HepG2 (cell line): ENCODE measurements at regions not wholly inside any gene's neighbourhood (a gene's known extent, or its start where the extent isn't known, plus 50 kb on each side); places are given as distances from the start of the nearest gene placed in this dataset.

Experiments
- CBX5 ChIP-seq: sonication (generic); formaldehyde crosslinking; IDR thresholded peaks from 2 replicates; pipeline ENCODE4 v1.4.0; 2020; ENCODE audit warnings: missing genetic modification reagents, borderline replicate concordance
- DMTF1 ChIP-seq: sonication (generic); formaldehyde crosslinking; IDR thresholded peaks from 2 replicates; pipeline ENCODE4 v1.4.0; 2020; ENCODE audit warnings: mild to moderate bottlenecking, missing genetic modification reagents
- EHMT2 ChIP-seq: fragments of 200-600 bp; sonication (generic); IDR thresholded peaks from 2 replicates; pipeline ENCODE4 v1.7.0; 2017; ENCODE audit warnings: antibody characterized with exemption, low read depth, low read length, borderline replicate concordance
- ETV5 ChIP-seq: IDR thresholded peaks from 2 replicates; pipeline ENCODE4 v1.6.1; 2018; ENCODE audit warnings: missing biosample characterization, missing genetic modification reagents, inconsistent platforms, borderline replicate concordance
- FOXK1 ChIP-seq: sonication (generic); formaldehyde crosslinking; IDR thresholded peaks from 2 replicates; pipeline ENCODE4 v1.4.0; 2020; ENCODE audit warnings: low read depth, missing genetic modification reagents, borderline replicate concordance
- FOXO1 ChIP-seq: sonication (generic); formaldehyde crosslinking; IDR thresholded peaks from 2 replicates; pipeline ENCODE4 v1.4.0; 2020; ENCODE audit warnings: missing genetic modification reagents
- GRHL1 ChIP-seq: sonication (generic); formaldehyde crosslinking; conservative IDR thresholded peaks from 2 replicates; pipeline ENCODE4 v1.8.0; 2022; ENCODE audit warnings: missing genetic modification reagents
- HMGXB3 ChIP-seq: sonication (generic); formaldehyde crosslinking; IDR thresholded peaks from 2 replicates; pipeline ENCODE4 v1.4.0; 2020; ENCODE audit warnings: missing genetic modification reagents, borderline replicate concordance
- HOMEZ ChIP-seq: IDR thresholded peaks from 2 replicates; pipeline ENCODE4 v1.6.1; 2016; ENCODE audit warnings: low read depth
- JUN ChIP-seq: sonication (generic); formaldehyde crosslinking; IDR thresholded peaks from 2 replicates; pipeline ENCODE4 v1.4.0; 2020; ENCODE audit warnings: mild to moderate bottlenecking, missing genetic modification reagents
- MAX ChIP-seq: IDR thresholded peaks from 2 replicates; pipeline ENCODE4 v1.6.1; 2012; ENCODE audit warnings: inconsistent platforms
- NONO ChIP-seq, 2 experiments: fragments of 450-650 bp in 1 of 2; sonication (generic) in 1 of 2; formaldehyde crosslinking in 1 of 2; IDR thresholded peaks in 1 of 2; conservative IDR thresholded peaks in 1 of 2; 2 replicates each; pipeline versions ENCODE4 v1.6.1 to v1.8.0; 2017 to 2022; ENCODE audit warnings: mild to moderate bottlenecking in 1 of 2, missing genetic modification reagents in 1 of 2, moderate library complexity in 1 of 2
- PRPF4 ChIP-seq: fragments of 200-400 bp; formaldehyde crosslinking; IDR thresholded peaks from 2 replicates; pipeline ENCODE4 v1.6.1; 2016; ENCODE audit warnings: low read length, low read depth; ENCODE audit not compliant: poor library complexity, severe bottlenecking
- TSC22D2 ChIP-seq: sonication (generic); formaldehyde crosslinking; IDR thresholded peaks from 2 replicates; pipeline ENCODE4 v1.5.1; 2020; ENCODE audit warnings: missing genetic modification reagents, mild to moderate bottlenecking, borderline replicate concordance
- ZNF652 ChIP-seq: IDR thresholded peaks from 2 replicates; pipeline ENCODE4 v1.6.1; 2016; ENCODE audit warnings: low read depth, borderline replicate concordance
- ZNF792 ChIP-seq: IDR thresholded peaks from 2 replicates; pipeline ENCODE4 v1.6.1; 2016

GRCh38 chr2:224104668-224105386 is 65.7 kb upstream of the SERPINE2 start (continued):
- TF ChIP-seq HMGXB3 (CRISPR knock-in tag) (0 out of 2 replicates have a peak, but pooled peaks have one; percentile 44), CBX5 (CRISPR knock-in tag) (peak; percentile 52; the same call in 1 of the 2 replicates), GRHL1 (CRISPR knock-in tag) (no peak), ETV5 (peak; percentile 76; the same call in 1 of the 2 replicates), TSC22D2 (CRISPR knock-in tag) (no peak), PRPF4 (no peak), FOXK1 (CRISPR knock-in tag) (peak; percentile 55; the same call in 1 of the 2 replicates), HOMEZ (peak; percentile 83), NONO (IDR thresholded peaks at IDR 0.05) (no peak), NONO (CRISPR knock-in tag; conservative IDR thresholded peaks at IDR 0.05) (no peak), FOXO1 (CRISPR knock-in tag) (peak; percentile 89), JUN (CRISPR knock-in tag) (0 out of 2 replicates have a peak, but pooled peaks have one; percentile 25), ZNF792 (CRISPR knock-in tag) (0 out of 2 replicates have a peak, but pooled peaks have one; percentile 44), EHMT2 (peak; percentile 96; the same call in 1 of the 2 replicates), DMTF1 (CRISPR knock-in tag) (no peak), MAX (0 out of 2 replicates have a peak, but pooled peaks have one; percentile 40), ZNF652 (CRISPR knock-in tag) (0 out of 2 replicates have a peak, but pooled peaks have one; percentile 14)
